HEK293 (cell line): ENCODE measurements at regions not wholly inside any gene's neighbourhood (a gene's known extent, or its start where the extent isn't known, plus 50 kb on each side); places are given as distances from the start of the nearest gene placed in this dataset.

ENCODE experiments used
- CTCF ChIP-seq: fragments of 450-650 bp; formaldehyde crosslinking; IDR thresholded peaks from 2 replicates; pipeline ENCODE4 v1.5.1; 2016; ENCODE audit warnings: missing biosample characterization, missing genetic modification characterization
- GLI4 ChIP-seq: fragments of 450-650 bp; formaldehyde crosslinking; IDR thresholded peaks from 2 replicates; pipeline ENCODE4 v1.5.1; 2016; ENCODE audit warnings: missing biosample characterization, missing genetic modification characterization
- KLF1 ChIP-seq: fragments of 450-650 bp; formaldehyde crosslinking; IDR thresholded peaks from 2 replicates; pipeline ENCODE4 v1.5.1; 2016; ENCODE audit warnings: missing biosample characterization, missing genetic modification characterization
- ZNF561 ChIP-seq: fragments of 450-650 bp; IDR thresholded peaks from 2 replicates; pipeline ENCODE4 v1.5.1; 2018; ENCODE audit warnings: missing biosample characterization, missing genetic modification characterization, borderline replicate concordance
- TF ChIP-seq, protein P1 (sequence below): fragments of 450-650 bp; formaldehyde crosslinking; IDR thresholded peaks from 2 replicates; pipeline ENCODE4 v1.5.1; 2017; ENCODE audit warnings: missing biosample characterization, mild to moderate bottlenecking, missing genetic modification characterization, moderate library complexity

- no peak for TF ChIP-seq ZNF561
- no peak for TF ChIP-seq CTCF
- no peak for TF ChIP-seq KLF1 (tag by site-specific recombination)
- TF ChIP-seq, protein P1, sequence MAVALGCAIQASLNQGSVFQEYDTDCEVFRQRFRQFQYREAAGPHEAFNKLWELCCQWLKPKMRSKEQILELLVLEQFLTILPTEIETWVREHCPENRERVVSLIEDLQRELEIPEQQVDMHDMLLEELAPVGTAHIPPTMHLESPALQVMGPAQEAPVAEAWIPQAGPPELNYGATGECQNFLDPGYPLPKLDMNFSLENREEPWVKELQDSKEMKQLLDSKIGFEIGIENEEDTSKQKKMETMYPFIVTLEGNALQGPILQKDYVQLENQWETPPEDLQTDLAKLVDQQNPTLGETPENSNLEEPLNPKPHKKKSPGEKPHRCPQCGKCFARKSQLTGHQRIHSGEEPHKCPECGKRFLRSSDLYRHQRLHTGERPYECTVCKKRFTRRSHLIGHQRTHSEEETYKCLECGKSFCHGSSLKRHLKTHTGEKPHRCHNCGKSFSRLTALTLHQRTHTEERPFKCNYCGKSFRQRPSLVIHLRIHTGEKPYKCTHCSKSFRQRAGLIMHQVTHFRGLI (tag by site-specific recombination): no peak
- TF ChIP-seq GLI4: no peak
Observed at GRCh38 chr3:184655597-184655996, 56.3 kb downstream of the MAGEF1 start.
